Colonic mucosa (tissue), 4 donors: ENCODE measurements at regions not wholly inside any gene's neighbourhood (a gene's known extent, or its start where the extent isn't known, plus 50 kb on each side); places are given as distances from the start of the nearest gene placed in this dataset.
"Not testable (repeated sequence)": the region's sequence is repeated elsewhere in the genome, so short reads cannot be mapped to it uniquely, and the experiment has no call there.

Experiments used
- DNase-seq: peaks from one replicate; pipeline ENCODE4 v3.0.0-alpha.2; 2020
- H3K27ac ChIP-seq: fragments of 200-600 bp; one replicate; pipeline ENCODE4 v1.8.0; 2021
- H3K27me3 ChIP-seq: fragments of 200-600 bp; one replicate; pipeline ENCODE4 v1.8.0; 2021
- H3K36me3 ChIP-seq: fragments of 200-600 bp; one replicate; pipeline ENCODE4 v1.8.0; 2021
- H3K4me1 ChIP-seq: fragments of 200-600 bp; one replicate; pipeline ENCODE4 v1.8.0; 2021; ENCODE audit warnings: mild to moderate bottlenecking
- H3K4me3 ChIP-seq: fragments of 200-600 bp; one replicate; pipeline ENCODE4 v1.8.0; 2021
- H3K9ac ChIP-seq, 2 donors: one replicate each; pipeline ENCODE4 v1.7.0; 2013; ENCODE audit warnings: control low read depth in 2 of 2, low read depth in 2 of 2, low read length in 2 of 2
- H3K9me3 ChIP-seq: fragments of 200-600 bp; one replicate; pipeline ENCODE4 v1.8.0; 2021
- intact Hi-C: fragments of 100-400 bp; cut with DNase I; formaldehyde crosslinking; loops from one replicate; pipeline ENCODE4 v1.14.1; 2022
- TF ChIP-seq, protein P1 (sequence below): fragments of 200-600 bp; IDR thresholded peaks from one replicate; pipeline ENCODE4 v1.8.0; 2022; ENCODE audit warnings: antibody characterized with exemption, mild to moderate bottlenecking
- donor health status: healthy.
- donor health status: DM: no; HTN: no; CAD: no.
- donor health status: DM: no; HTN: no; CAD: no.

DNA sequence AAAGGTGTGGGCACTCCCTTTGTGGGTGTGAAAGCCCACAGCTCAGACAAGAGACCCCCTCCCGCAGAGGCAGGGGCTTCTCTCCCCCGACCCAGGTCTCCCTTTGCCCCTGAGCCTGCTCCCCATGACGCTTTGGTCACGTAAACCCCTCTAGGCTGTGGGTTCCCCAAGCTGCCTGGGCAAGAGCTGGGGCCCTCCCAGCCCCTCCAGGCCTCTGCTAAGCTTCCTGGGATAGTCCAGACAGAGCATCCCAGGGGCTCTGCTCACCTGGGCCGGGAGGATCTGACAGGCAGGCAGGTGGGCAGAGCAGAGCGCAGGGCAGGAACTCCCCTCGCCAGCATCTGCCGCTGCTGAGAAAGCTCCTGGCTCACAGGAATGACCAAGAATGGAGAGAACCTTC lies 177.3 kb downstream of the BANP start:
- H3K4me1 ChIP-seq: no peaks in the 10 kb centered on the region
- no peaks in the 10 kb centered on the region for H3K27me3 ChIP-seq
- H3K9ac ChIP-seq: no peak overlapping the region
- no peaks in the 10 kb centered on the region for H3K9me3 ChIP-seq
- no peaks in the 10 kb centered on the region for H3K36me3 ChIP-seq
- H3K4me3 ChIP-seq: no peak overlapping the region
- intact Hi-C loops: no loop called here
- TF ChIP-seq, protein P1, sequence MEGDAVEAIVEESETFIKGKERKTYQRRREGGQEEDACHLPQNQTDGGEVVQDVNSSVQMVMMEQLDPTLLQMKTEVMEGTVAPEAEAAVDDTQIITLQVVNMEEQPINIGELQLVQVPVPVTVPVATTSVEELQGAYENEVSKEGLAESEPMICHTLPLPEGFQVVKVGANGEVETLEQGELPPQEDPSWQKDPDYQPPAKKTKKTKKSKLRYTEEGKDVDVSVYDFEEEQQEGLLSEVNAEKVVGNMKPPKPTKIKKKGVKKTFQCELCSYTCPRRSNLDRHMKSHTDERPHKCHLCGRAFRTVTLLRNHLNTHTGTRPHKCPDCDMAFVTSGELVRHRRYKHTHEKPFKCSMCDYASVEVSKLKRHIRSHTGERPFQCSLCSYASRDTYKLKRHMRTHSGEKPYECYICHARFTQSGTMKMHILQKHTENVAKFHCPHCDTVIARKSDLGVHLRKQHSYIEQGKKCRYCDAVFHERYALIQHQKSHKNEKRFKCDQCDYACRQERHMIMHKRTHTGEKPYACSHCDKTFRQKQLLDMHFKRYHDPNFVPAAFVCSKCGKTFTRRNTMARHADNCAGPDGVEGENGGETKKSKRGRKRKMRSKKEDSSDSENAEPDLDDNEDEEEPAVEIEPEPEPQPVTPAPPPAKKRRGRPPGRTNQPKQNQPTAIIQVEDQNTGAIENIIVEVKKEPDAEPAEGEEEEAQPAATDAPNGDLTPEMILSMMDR: no peak
- H3K27ac ChIP-seq: no peak overlapping the region
- no peak for DNase-seq

DNA sequence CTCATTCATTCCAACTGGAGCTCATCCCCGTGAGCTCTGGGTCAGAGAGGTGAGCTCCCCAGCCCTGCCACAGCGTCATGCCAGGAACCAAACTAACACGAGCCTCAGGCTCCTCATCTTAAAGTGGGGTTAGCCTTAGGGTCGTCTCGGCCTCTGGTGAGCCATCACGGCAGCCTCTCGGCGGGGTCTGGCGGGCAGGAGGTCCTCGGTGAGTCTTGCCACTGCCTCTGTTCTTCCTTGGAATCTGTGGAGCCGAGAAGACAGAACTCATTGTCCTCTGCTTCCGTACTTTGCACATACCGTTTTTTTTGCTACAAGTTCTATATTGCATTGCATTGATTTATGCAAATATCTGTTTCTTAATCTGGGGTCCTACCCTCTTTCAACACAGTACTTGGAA lies 177.9 kb downstream of the BANP start:
- H3K27me3 ChIP-seq, H3K9ac ChIP-seq, H3K9me3 ChIP-seq, DNase-seq, H3K4me3 ChIP-seq, intact Hi-C loops, H3K27ac ChIP-seq, H3K4me1 ChIP-seq, H3K36me3 ChIP-seq: not testable (repeated sequence)

DNA sequence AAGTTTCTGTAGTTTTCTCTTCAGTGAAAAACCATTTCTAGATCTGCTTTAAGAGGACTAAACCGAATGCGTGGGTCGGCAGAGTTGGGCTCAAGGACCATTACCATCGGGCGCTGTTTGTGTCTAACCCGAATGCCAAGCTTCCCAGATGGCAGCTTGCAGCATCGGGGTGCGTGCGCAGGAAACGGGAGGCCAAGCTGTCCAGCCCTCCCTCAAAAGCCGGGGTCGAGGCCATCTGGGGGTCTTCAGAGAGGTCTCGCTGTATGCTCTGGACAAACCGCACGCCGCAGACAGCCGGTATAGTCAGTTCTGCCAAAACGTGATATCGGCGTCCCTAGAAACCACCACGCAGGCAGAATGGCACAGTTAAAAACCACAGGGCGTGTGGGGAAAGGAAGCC lies 178.8 kb downstream of the BANP start:
- DNase-seq: no peak

DNA sequence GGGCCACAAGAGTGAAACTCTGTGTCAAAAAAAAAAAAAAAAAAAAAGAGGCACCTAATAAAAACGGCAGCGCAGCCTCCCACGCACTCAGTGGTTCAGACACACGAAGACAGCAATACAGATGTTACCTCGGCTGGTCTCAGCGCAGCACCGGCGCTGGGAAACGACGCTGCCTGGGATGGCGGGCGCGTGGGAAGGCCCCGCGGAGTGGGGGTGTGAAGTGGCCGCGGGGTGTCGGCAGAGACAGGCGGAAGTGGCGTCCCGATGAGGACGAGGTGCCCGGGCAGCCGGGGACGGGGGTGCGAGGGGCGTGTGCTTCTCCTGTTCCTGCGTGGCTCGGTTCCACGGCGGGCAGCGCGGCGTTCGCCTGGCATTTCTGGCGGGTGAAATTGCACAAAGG lies 179.4 kb downstream of the BANP start:
- TF ChIP-seq, protein P1: no peak
- no peaks in the 10 kb centered on the region for H3K36me3 ChIP-seq
- H3K9ac ChIP-seq: no peak overlapping the region
- no peaks in the 10 kb centered on the region for H3K27me3 ChIP-seq
- no peaks in the 10 kb centered on the region for H3K4me1 ChIP-seq
- H3K27ac ChIP-seq: no peak overlapping the region
- no peak for DNase-seq
- no peak overlapping the region for H3K4me3 ChIP-seq
- no peaks in the 10 kb centered on the region for H3K9me3 ChIP-seq
- intact Hi-C loops: no loop called here

More for the DNA sequence above, 178.8 kb downstream of the BANP start:
- no peak overlapping the region for H3K4me3 ChIP-seq
- intact Hi-C loops: no loop called here
- TF ChIP-seq, protein P1: no peak
- no peaks in the 10 kb centered on the region for H3K27me3 ChIP-seq
- no peak overlapping the region for H3K27ac ChIP-seq
- H3K9me3 ChIP-seq: no peaks in the 10 kb centered on the region
- no peaks in the 10 kb centered on the region for H3K36me3 ChIP-seq
- H3K9ac ChIP-seq: no peak overlapping the region
- no peaks in the 10 kb centered on the region for H3K4me1 ChIP-seq

DNA sequence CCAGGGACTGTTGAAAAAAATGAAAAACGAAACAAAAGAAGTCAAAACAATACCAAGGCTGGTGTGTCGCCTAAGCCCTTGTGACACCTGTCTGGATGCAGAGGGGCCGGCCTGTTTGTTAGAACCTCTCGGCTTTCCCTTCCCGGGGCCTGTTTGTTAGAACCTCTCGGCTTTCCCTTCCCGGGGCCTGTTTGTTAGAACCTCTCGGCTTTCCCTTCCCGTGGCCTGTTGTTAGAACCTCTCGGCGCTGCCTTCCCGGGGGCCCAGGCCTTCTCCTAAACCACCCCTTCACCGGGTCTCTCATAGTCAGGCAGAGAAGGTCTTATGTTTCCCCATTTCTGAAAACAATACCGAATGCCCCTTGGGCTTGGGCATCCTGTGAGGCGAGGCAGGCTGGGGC lies 180.0 kb downstream of the BANP start:
- TF ChIP-seq, protein P1: no peak
- no peaks in the 10 kb centered on the region for H3K4me1 ChIP-seq
- H3K9ac ChIP-seq: no peak overlapping the region
- no peaks in the 10 kb centered on the region for H3K36me3 ChIP-seq
- H3K4me3 ChIP-seq: no peak overlapping the region
- intact Hi-C loops: no loop called here
- DNase-seq: no peak
- no peaks in the 10 kb centered on the region for H3K27me3 ChIP-seq
- H3K9me3 ChIP-seq: no peaks in the 10 kb centered on the region
- H3K27ac ChIP-seq: no peak overlapping the region

DNA sequence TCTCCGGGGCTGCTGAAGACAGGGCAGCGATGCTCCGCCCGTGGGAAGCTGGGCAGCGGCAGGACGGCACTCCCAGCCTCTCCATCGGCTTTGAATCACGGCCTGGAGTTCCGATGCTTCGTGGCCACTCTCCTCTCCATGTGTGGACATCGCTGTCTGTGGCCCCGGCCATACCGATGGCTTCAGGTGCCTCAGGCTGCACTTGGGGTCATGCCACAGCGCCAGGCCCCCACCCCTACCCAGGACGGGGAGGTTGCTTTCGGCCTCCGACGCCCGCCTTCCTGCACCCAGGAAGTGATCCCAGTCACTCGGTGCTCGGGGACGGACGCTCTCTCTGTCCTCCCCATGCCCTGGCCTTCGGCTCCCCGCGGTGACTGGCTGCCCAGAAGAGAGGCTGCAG lies 180.7 kb downstream of the BANP start:
- H3K4me3 ChIP-seq: no peak overlapping the region
- intact Hi-C loops: no loop called here
- H3K9ac ChIP-seq: no peak overlapping the region
- no peaks in the 10 kb centered on the region for H3K9me3 ChIP-seq
- H3K27me3 ChIP-seq: no peaks in the 10 kb centered on the region
- no peaks in the 10 kb centered on the region for H3K4me1 ChIP-seq
- TF ChIP-seq, protein P1: no peak
- DNase-seq: no peak
- H3K27ac ChIP-seq: no peak overlapping the region
- no peaks in the 10 kb centered on the region for H3K36me3 ChIP-seq
